Epithelial cell of esophagus (primary cell): ENCODE measurements at regions not wholly inside any gene's neighbourhood (a gene's known extent, or its start where the extent isn't known, plus 50 kb on each side); places are given as distances from the start of the nearest gene placed in this dataset.

Experiments
- DNase-seq: peaks from one replicate; pipeline ENCODE4 v3.0.0; 2010; ENCODE audit warnings: low read depth
- H3K4me3 ChIP-seq: 2 replicates; pipeline ENCODE4 v1.5.1; 2011; ENCODE audit warnings: mild to moderate bottlenecking, low read length, control low read depth
- TF ChIP-seq, protein P1 (sequence below): IDR thresholded peaks from 2 replicates; pipeline ENCODE4 v1.5.1; 2011; ENCODE audit warnings: low read depth, mild to moderate bottlenecking, low read length, control low read depth, inconsistent platforms; ENCODE audit not compliant: insufficient read depth; ENCODE audit errors: missing control alignments

- TF ChIP-seq, protein P1, sequence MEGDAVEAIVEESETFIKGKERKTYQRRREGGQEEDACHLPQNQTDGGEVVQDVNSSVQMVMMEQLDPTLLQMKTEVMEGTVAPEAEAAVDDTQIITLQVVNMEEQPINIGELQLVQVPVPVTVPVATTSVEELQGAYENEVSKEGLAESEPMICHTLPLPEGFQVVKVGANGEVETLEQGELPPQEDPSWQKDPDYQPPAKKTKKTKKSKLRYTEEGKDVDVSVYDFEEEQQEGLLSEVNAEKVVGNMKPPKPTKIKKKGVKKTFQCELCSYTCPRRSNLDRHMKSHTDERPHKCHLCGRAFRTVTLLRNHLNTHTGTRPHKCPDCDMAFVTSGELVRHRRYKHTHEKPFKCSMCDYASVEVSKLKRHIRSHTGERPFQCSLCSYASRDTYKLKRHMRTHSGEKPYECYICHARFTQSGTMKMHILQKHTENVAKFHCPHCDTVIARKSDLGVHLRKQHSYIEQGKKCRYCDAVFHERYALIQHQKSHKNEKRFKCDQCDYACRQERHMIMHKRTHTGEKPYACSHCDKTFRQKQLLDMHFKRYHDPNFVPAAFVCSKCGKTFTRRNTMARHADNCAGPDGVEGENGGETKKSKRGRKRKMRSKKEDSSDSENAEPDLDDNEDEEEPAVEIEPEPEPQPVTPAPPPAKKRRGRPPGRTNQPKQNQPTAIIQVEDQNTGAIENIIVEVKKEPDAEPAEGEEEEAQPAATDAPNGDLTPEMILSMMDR, result no peak
These were observed 340.3 kb upstream of the SNX7 start for GRCh38 chr1:98321191-98321590.

DNA sequence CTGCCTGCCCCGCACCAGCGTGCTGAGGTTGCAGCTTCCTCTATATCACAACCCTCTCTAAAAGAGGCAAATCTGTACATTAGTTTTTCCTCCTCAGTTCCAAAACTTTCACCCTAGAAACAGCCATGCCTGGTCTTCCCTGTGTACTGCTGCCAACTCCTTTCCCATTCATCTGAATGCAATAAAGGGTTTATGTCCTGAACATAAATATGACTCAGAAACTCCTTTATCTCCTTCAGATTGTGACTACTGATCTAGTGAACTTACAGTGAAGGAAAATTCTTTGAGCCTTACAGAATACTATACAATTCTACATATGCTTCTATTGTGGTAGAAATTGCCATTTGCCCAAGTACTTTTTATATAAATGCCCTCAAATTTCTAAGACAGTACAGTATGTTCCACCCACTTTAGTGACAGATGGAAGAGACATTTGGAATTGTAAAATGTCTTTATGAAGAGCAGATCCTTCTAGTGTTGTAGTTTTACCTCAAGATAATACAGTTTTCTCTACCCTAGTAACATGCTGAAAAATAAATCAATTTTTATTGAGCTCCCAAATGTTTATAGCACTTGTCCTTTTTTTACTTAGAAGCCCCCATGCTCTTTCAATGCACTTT is 345.1 kb upstream of the SNX7 start:
- no peak overlapping the region for H3K4me3 ChIP-seq
- TF ChIP-seq, protein P1, result no peak
- DNase-seq, result peak; percentile 25

More at GRCh38 chr1:98321191-98321590, 340.3 kb upstream of the SNX7 start:
- no peak overlapping the region for H3K4me3 ChIP-seq
- DNase-seq, result no peak

- TF ChIP-seq, protein P1, result no peak
- peak; percentile 16 for DNase-seq
- H3K4me3 ChIP-seq, result no peak overlapping the region
These were observed 346.2 kb upstream of the SNX7 start for GRCh38 chr1:98315309-98315708.

- DNase-seq, result no peak
- TF ChIP-seq, protein P1, result no peak
- H3K4me3 ChIP-seq, result no peak overlapping the region
These were observed 346.9 kb upstream of the SNX7 start for GRCh38 chr1:98314601-98315000.

DNA sequence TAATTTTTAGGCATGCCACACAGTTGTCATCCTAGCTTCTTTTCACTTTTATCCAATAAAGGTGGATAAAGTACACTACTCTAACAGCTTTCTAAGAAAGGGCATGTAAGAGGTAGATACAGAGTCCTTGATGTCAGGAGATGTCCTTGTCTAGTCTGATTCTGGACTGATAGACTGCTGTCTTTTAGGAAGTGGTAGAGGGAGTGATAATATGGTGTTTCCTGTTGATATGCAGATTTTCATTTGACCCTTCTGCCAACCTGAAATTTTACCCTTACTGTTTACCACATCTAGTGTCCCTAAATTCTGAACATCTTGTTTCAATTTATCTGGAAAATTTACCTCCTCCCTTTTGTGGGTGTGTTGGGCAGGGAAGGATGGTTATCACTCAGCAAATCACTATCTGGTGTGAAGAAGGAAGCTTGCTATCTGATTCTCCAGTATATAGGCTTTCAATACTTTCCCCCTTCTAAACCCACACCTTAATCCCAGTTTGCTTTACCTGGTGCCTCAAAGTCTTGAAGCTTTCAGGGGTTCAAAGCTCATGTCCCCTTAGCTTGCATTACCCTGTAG is 354.9 kb upstream of the SNX7 start:
- no peak overlapping the region for H3K4me3 ChIP-seq
- TF ChIP-seq, protein P1, result no peak
- DNase-seq, result no peak

GRCh38 chr1:98305362-98305761 is 356.2 kb upstream of the SNX7 start:
- DNase-seq, result no peak
- TF ChIP-seq, protein P1, result no peak
- H3K4me3 ChIP-seq, result no peak overlapping the region

- TF ChIP-seq, protein P1, result no peak
- no peak for DNase-seq
These were observed 356.6 kb upstream of the SNX7 start for GRCh38 chr1:98304888-98305287.

More at GRCh38 chr1:98304888-98305287, 356.6 kb upstream of the SNX7 start:
- no peak overlapping the region for H3K4me3 ChIP-seq
